CD8-positive, alpha-beta memory T cell (primary cell): ENCODE measurements at regions not wholly inside any gene's neighbourhood (a gene's known extent, or its start where the extent isn't known, plus 50 kb on each side); places are given as distances from the start of the nearest gene placed in this dataset.

Experiments used
- CTCF ChIA-PET: fragments of 350-600 bp; sonication (Branson Sonifier 250); formaldehyde crosslinking; loops from one replicate; lab custom pipeline; 2021; ENCODE audit warnings: antibody characterized with exemption; lab: Charles Lee
- POLR2A ChIA-PET: fragments of 350-600 bp; sonication (Branson Sonifier 250); formaldehyde crosslinking; loops from one replicate; lab custom pipeline; 2021; ENCODE audit warnings: antibody characterized with exemption; lab: Charles Lee
- DNase-seq, 5 donors: peaks; one replicate each; pipeline versions ENCODE4 v3.0.0 to v3.0.0-alpha.2; 2020 to 2022; ENCODE audit warnings: mixed read lengths in 1 of 5
- H3K27ac ChIP-seq: one replicate; pipeline ENCODE4 v1.7.0; 2013; ENCODE audit warnings: low read depth, mild to moderate bottlenecking, low read length, moderate library complexity
- H3K27me3 ChIP-seq: 2 replicates; pipeline ENCODE4 v1.7.0; 2013; ENCODE audit warnings: low read length, mild to moderate bottlenecking; ENCODE audit not compliant: insufficient read depth, poor library complexity, severe bottlenecking
- H3K36me3 ChIP-seq: 2 replicates; pipeline ENCODE4 v1.7.0; 2013; ENCODE audit warnings: mild to moderate bottlenecking, low read length, moderate library complexity; ENCODE audit not compliant: insufficient read depth
- H3K4me1 ChIP-seq: 2 replicates; pipeline ENCODE4 v1.7.0; 2013; ENCODE audit warnings: mild to moderate bottlenecking, low read length, moderate library complexity; ENCODE audit not compliant: insufficient read depth
- H3K4me3 ChIP-seq: 2 replicates; pipeline ENCODE4 v1.7.0; 2013; ENCODE audit warnings: mild to moderate bottlenecking, low read length
- H3K9me3 ChIP-seq: 2 replicates; pipeline ENCODE4 v1.7.0; 2013; ENCODE audit warnings: mild to moderate bottlenecking, low read length
- H3K27ac Mint-ChIP-seq, 8 donors: one replicate each; pipeline ENCODE4 v1.8.0; 2020 to 2021; ENCODE audit warnings: mixed read lengths in 8 of 8, mild to moderate bottlenecking in 6 of 8, inconsistent platforms in 3 of 8, moderate library complexity in 3 of 8
- H3K27me3 Mint-ChIP-seq, 2 donors: one replicate each; pipeline ENCODE4 v1.8.0; 2020 to 2021; ENCODE audit warnings: mixed read lengths in 2 of 2, mild to moderate bottlenecking in 1 of 2, moderate library complexity in 1 of 2
- H3K36me3 Mint-ChIP-seq, 3 donors: one replicate each; pipeline ENCODE4 v1.8.0; 2020 to 2021; ENCODE audit warnings: mixed read lengths in 3 of 3, inconsistent platforms in 1 of 3, mild to moderate bottlenecking in 1 of 3
- H3K4me1 Mint-ChIP-seq, 3 donors: one replicate each; pipeline ENCODE4 v1.8.0; 2020 to 2021; ENCODE audit warnings: mixed read lengths in 3 of 3, inconsistent platforms in 1 of 3, mild to moderate bottlenecking in 1 of 3
- H3K4me3 Mint-ChIP-seq, 7 donors: one replicate each; pipeline ENCODE4 v1.8.0; 2020 to 2021; ENCODE audit warnings: mixed read lengths in 7 of 7, mild to moderate bottlenecking in 6 of 7, moderate library complexity in 4 of 7, inconsistent platforms in 2 of 7
- H3K9me3 Mint-ChIP-seq, 5 donors: one replicate each; pipeline ENCODE4 v1.8.0; 2020 to 2022; ENCODE audit warnings: mixed read lengths in 5 of 5, mild to moderate bottlenecking in 3 of 5, moderate library complexity in 2 of 5, inconsistent platforms in 1 of 5

DNA sequence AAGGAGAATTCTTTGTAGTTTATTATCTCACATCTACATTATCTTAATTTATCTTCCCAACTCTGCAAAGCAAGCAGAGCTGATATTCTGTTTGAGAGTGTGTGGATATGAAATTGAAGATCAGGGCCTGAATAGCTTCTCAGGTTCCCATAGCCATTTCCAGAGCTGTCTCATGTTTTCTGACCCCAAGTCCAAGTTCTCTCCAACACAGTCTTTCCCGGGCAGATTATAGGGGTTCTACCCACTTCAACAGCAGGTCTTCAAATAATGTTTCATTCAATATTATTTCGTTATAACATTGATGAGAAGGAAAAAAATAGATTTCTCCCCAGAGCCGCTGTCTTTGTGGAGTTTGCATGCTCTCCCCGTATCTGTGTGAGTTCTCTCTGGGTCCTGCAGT is 234.9 kb downstream of the ENC1 start:
- no peaks in the 10 kb centered on the region for H3K36me3 ChIP-seq
- Mint-ChIP-seq H3K4me1 (no peaks in the 10 kb centered on the region), H3K27ac (no peak overlapping the region), H3K27me3 (peaks cover 1 to 11% of the 10 kb centered on the region in 2 donors), H3K4me3 (no peak overlapping the region), H3K9me3 (no peaks in the 10 kb centered on the region), H3K36me3 (no peaks in the 10 kb centered on the region)
- no peak overlapping the region for H3K4me3 ChIP-seq
- POLR2A ChIA-PET: no interaction called here
- no peaks in the 10 kb centered on the region for H3K4me1 ChIP-seq
- no peak overlapping the region for H3K27ac ChIP-seq
- CTCF ChIA-PET: no interaction called here
- no peaks in the 10 kb centered on the region for H3K9me3 ChIP-seq
- DNase-seq: no peak
- H3K27me3 ChIP-seq: no peaks in the 10 kb centered on the region

DNA sequence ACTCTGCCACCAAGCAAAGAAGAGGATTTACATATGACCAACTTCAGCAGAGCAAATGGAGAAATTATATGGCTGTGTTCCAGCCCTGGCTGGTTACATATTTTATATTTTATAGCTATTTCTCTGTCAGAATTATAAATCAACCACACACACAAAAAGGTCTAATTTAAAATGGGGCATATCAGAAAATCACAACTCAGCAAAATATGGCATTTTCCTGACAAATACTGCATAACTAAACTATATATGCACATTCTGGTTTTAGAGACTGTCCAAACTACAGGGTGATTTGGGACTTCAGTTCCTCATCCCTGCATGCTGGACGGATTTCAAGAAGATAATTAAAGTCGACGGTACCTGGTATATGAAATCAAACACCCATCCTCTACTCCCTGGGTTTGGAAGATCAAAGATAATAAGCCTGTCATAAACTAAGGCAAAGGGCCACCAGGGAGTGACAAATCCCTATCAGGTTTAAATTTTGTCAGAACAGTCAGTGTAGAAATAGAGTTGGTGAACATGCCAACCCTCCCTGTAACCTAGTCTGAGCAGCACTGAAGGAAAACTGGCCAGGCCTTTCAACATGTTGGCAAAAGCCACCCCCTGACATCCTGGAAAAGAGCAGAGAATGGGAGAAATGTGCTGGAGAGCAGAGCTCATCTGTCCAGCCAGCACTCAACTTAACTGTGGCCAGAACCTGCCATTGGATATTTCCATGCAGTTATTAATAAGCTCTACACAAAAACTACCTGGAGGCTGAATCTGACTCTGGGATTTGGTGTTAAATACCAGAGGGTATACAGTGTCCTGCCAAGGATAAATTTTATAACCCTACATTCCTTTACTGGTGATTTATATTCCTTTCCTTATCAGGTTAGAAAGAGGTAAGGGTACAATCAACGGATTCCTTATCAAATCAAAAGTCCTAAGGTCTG is 235.7 kb downstream of the ENC1 start:
- Mint-ChIP-seq H3K27me3 (peaks cover 0 to 11% of the 10 kb centered on the region in 2 donors), H3K4me3 (no peak overlapping the region), H3K36me3 (no peaks in the 10 kb centered on the region), H3K4me1 (no peaks in the 10 kb centered on the region), H3K27ac (no peak overlapping the region), H3K9me3 (no peaks in the 10 kb centered on the region)
- Histone ChIP-seq H3K27me3 (no peaks in the 10 kb centered on the region), H3K9me3 (no peaks in the 10 kb centered on the region), H3K4me1 (no peaks in the 10 kb centered on the region), H3K36me3 (no peaks in the 10 kb centered on the region), H3K27ac (no peak overlapping the region), H3K4me3 (no peak overlapping the region)
- ChIA-PET POLR2A (no interaction called here), CTCF (no interaction called here)
- no peak for DNase-seq

- no peaks in the 10 kb centered on the region for H3K9me3 Mint-ChIP-seq
- H3K27ac ChIP-seq: no peak overlapping the region
- no peaks in the 10 kb centered on the region for H3K9me3 ChIP-seq
- H3K27me3 Mint-ChIP-seq: peaks cover 0 to 9% of the 10 kb centered on the region in 2 donors
- H3K36me3 Mint-ChIP-seq: no peaks in the 10 kb centered on the region
- no peak for DNase-seq
- H3K4me1 Mint-ChIP-seq: no peaks in the 10 kb centered on the region
- no peak overlapping the region for H3K4me3 ChIP-seq
- ChIA-PET CTCF (no interaction called here), POLR2A (no interaction called here)
- no peaks in the 10 kb centered on the region for H3K4me1 ChIP-seq
- no peaks in the 10 kb centered on the region for H3K27me3 ChIP-seq
- H3K4me3 Mint-ChIP-seq: no peak overlapping the region
- no peak overlapping the region for H3K27ac Mint-ChIP-seq
- H3K36me3 ChIP-seq: no peaks in the 10 kb centered on the region
Measured at GRCh38 chr5:74403771-74404170, 236.8 kb downstream of the ENC1 start.

DNA sequence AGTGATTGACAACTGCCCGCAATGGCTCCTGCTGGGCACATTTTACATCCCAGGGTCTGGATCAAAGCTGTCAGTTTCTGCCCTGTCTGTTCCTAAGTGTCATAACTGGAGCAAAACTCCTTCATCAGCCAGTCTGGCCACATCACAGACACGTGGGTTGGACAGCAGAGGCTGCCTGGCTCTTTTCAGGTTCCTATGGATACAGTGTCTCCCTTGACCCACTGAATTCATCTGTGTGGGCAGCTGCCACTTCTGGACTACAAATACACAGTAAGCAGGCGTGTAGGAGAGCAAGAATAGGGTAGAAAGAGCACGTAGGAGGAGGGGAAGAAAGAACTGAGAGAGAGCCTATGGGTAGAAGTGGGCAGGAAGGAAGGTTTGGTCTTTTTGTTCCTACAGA is 238.0 kb downstream of the ENC1 start:
- Histone ChIP-seq H3K36me3 (no peaks in the 10 kb centered on the region), H3K27ac (no peak overlapping the region), H3K9me3 (no peaks in the 10 kb centered on the region), H3K4me3 (no peak overlapping the region), H3K27me3 (no peaks in the 10 kb centered on the region), H3K4me1 (no peaks in the 10 kb centered on the region)
- ChIA-PET POLR2A (no interaction called here), CTCF (no interaction called here)
- no peak overlapping the region for H3K27ac Mint-ChIP-seq
- no peak overlapping the region for H3K4me3 Mint-ChIP-seq
- no peaks in the 10 kb centered on the region for H3K36me3 Mint-ChIP-seq
- peaks cover 0 to 2% (median 0%) of the 10 kb centered on the region in 5 donors for H3K9me3 Mint-ChIP-seq
- no peak for DNase-seq
- no peaks in the 10 kb centered on the region for H3K4me1 Mint-ChIP-seq
- H3K27me3 Mint-ChIP-seq: peaks cover 0 to 4% of the 10 kb centered on the region in 2 donors

DNA sequence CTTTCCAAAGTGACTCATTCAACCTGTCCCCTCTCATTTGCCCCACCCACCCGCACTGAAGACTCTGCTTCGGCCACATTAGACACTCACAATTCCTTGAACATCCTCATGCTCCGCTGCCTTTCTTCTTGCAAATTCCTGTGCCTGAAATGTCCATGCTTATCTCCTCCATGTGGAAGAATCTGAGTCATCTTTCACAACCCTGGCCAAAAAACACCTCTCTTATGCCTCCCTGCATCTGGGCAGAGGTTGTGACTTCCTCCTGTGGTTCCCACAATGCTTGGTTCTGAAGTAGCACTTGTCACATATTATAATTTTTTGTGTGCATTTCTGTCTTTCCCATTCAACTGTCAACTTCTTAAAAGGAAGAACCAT is 238.6 kb downstream of the ENC1 start:
- Histone ChIP-seq H3K27me3 (no peaks in the 10 kb centered on the region), H3K27ac (no peak overlapping the region), H3K4me1 (no peaks in the 10 kb centered on the region), H3K36me3 (no peaks in the 10 kb centered on the region), H3K9me3 (no peaks in the 10 kb centered on the region), H3K4me3 (no peak overlapping the region)
- no peak overlapping the region for H3K27ac Mint-ChIP-seq
- no peak for DNase-seq
- CTCF ChIA-PET: interaction anchor here (1.1 kb wide), 1 partner anchor 33 kb away, joined by 3 read pairs; no protein-coding TSS in a partner anchor
- no peaks in the 10 kb centered on the region for H3K4me1 Mint-ChIP-seq
- POLR2A ChIA-PET: interaction anchor here (0.6 kb wide), 1 partner anchor 894 kb away, joined by 4 read pairs; no protein-coding TSS in a partner anchor
- H3K4me3 Mint-ChIP-seq: no peak overlapping the region
- peaks cover 0 to 2% (median 0%) of the 10 kb centered on the region in 5 donors for H3K9me3 Mint-ChIP-seq
- no peaks in the 10 kb centered on the region for H3K36me3 Mint-ChIP-seq
- H3K27me3 Mint-ChIP-seq: peaks cover 0 to 4% of the 10 kb centered on the region in 2 donors

DNA sequence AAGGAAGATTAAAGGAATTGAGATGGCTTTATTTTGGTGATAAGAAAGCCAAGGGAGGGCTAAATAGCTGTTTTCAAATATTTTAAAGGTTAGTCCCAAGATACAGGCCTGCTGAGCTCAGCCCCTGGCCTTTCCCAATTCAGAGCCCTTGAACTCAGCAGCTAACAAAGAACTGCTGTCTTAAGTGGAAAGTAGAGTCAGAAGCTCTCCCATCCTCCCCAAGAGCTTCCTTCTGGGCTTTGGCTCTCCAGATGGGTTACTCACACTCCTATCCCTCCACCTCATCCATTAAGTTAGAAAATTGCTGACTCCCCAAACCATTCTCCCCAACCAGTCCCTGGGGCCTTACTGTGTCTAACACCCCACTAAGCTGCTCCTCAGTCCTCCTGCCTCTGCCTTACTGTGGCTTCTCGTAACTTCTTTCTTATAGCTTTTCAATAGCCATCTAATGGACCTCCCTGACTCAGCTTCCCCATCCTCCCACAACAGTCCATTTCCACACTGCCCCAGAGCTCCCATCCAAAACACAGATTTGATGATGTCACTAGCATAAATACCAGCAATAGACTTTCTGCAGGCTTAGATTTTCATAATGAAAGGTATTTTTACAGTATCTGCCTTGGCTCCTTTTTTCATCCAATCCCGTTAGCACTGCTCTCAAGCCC is 239.1 kb downstream of the ENC1 start:
- POLR2A ChIA-PET: interaction anchor here (0.6 kb wide), 1 partner anchor 894 kb away, joined by 4 read pairs; no protein-coding TSS in a partner anchor
- H3K4me1 Mint-ChIP-seq: no peaks in the 10 kb centered on the region
- no peaks in the 10 kb centered on the region for H3K27me3 ChIP-seq
- CTCF ChIA-PET: interaction anchor here (1.1 kb wide), 1 partner anchor 33 kb away, joined by 3 read pairs; no protein-coding TSS in a partner anchor
- H3K4me3 Mint-ChIP-seq: no peak overlapping the region
- H3K27ac ChIP-seq: no peak overlapping the region
- H3K9me3 ChIP-seq: no peaks in the 10 kb centered on the region
- no peaks in the 10 kb centered on the region for H3K36me3 ChIP-seq
- H3K4me3 ChIP-seq: no peak overlapping the region
- H3K27me3 Mint-ChIP-seq: peaks cover 0 to 4% of the 10 kb centered on the region in 2 donors
- peaks cover 0 to 2% (median 0%) of the 10 kb centered on the region in 5 donors for H3K9me3 Mint-ChIP-seq
- H3K36me3 Mint-ChIP-seq: no peaks in the 10 kb centered on the region
- H3K27ac Mint-ChIP-seq: no peak overlapping the region
- no peaks in the 10 kb centered on the region for H3K4me1 ChIP-seq
- no peak for DNase-seq

DNA sequence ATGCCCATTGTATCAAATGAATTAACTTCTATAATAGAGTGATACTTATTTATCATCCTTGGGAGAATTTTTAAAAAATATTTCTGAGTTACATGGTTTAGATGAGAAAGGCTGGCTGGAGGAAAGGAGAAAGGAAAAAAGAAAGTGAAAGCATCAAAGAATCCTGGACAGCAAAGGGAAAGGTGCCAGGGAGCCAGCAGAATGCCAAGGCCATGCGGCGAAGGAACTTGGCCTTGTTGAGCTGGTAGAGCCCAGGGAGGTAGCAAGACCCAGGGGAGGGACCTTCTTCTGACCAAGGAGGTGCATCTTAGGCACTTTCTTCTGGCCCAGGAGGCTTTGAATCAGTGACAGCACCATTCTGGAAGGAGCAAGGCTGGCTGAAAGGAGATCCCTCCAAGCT is 240.5 kb downstream of the ENC1 start:
- no peak overlapping the region for H3K27ac Mint-ChIP-seq
- H3K9me3 Mint-ChIP-seq: peaks cover 0 to 2% (median 0%) of the 10 kb centered on the region in 5 donors
- Histone ChIP-seq H3K4me3 (no peak overlapping the region), H3K36me3 (no peaks in the 10 kb centered on the region), H3K9me3 (no peaks in the 10 kb centered on the region), H3K27me3 (no peaks in the 10 kb centered on the region), H3K4me1 (no peaks in the 10 kb centered on the region), H3K27ac (no peak overlapping the region)
- no peaks in the 10 kb centered on the region for H3K4me1 Mint-ChIP-seq
- no peaks in the 10 kb centered on the region for H3K36me3 Mint-ChIP-seq
- no peak overlapping the region for H3K4me3 Mint-ChIP-seq
- ChIA-PET POLR2A (no interaction called here), CTCF (no interaction called here)
- H3K27me3 Mint-ChIP-seq: peaks cover 0 to 4% of the 10 kb centered on the region in 2 donors
- no peak for DNase-seq
